ENCODE measurements at regions not wholly inside any gene's neighbourhood (a gene's known extent, or its start where the extent isn't known, plus 50 kb on each side); places are given as distances from the start of the nearest gene placed in this dataset.

- TF ChIP-seq POLR2AphosphoS5 (IDR thresholded peaks at IDR 0.05; ENCODE audit: low read depth, low read length) (no peak), POLR2A (IDR thresholded peaks at IDR 0.05; ENCODE audit: low read depth, low read length) (no peak), TAF1 (IDR thresholded peaks at IDR 0.05; ENCODE audit: low read depth, low read length) (no peak), POU2F2 (IDR thresholded peaks at IDR 0.05; ENCODE audit: low read depth, low read length) (no peak), SPI1 (IDR thresholded peaks at IDR 0.05; ENCODE audit: low read depth, low read length) (no peak), PAX5 (IDR thresholded peaks at IDR 0.05; ENCODE audit: insufficient read depth, low read length, severe bottlenecking) (no peak)
Measured at GRCh38 chr1:219391297-219391696, 217.6 kb downstream of the LYPLAL1 start.
